HCT116 (cell line): ENCODE measurements at regions not wholly inside any gene's neighbourhood (a gene's known extent, or its start where the extent isn't known, plus 50 kb on each side); places are given as distances from the start of the nearest gene placed in this dataset.

ENCODE experiments used
- ATAC-seq: fragments of 200-7000 bp; cut with Tn5 transposase; 2 replicates; pipeline ENCODE4 v1.9.1; 2020; ENCODE audit warnings: mild to moderate bottlenecking, moderate library complexity
- BruUV-seq: library from RNA; stranded (reverse); fragments of 400-500 nt; replicated peaks from 2 replicates; lab custom pipeline; 2021; lab: Mats Ljungman, UMichigan
- CTCF ChIA-PET: fragments of 300-600 bp; sonication (Branson Sonifier 250); formaldehyde crosslinking; loops from one replicate; lab custom pipeline; 2021; ENCODE audit warnings: antibody characterized with exemption; lab: Charles Lee
- POLR2A ChIA-PET: fragments of 300-600, 350-600 bp; sonication (Branson Sonifier 250); formaldehyde crosslinking; loops from one replicate; lab custom pipeline; 2021; ENCODE audit warnings: antibody characterized with exemption; lab: Charles Lee
- RAD21 ChIA-PET, 2 experiments: fragments of 300-600 bp; sonication (Branson Sonifier 250); formaldehyde crosslinking; loops; one replicate each; lab custom pipeline; 2023; ENCODE audit warnings: low total read pairs in 2 of 2; ENCODE audit not compliant: uncharacterized antibody in 2 of 2, unreplicated experiment in 2 of 2, low non-redundant PET in 1 of 2; lab: Charles Lee
- DNase-seq: peaks from one replicate; pipeline ENCODE4 v3.0.0-alpha.2; 2010; ENCODE audit warnings: low read depth, low spot score
- H2AFZ ChIP-seq: fragments of 200-600 bp; shearing (Covaris generic), sonication (generic); 2 replicates; pipeline ENCODE4 v1.6.1; 2017; ENCODE audit warnings: low read depth, mixed run types, mixed read lengths, antibody characterized with exemption, low read length; ENCODE audit not compliant: poor library complexity, severe bottlenecking
- H3K27ac ChIP-seq: 2 replicates; pipeline ENCODE4 v1.5.1; 2012; ENCODE audit warnings: low read depth, low read length
- H3K27me3 ChIP-seq: fragments of 200-600 bp; sonication (generic); 2 replicates; pipeline ENCODE4 v1.6.1; 2016; ENCODE audit warnings: mixed run types, low read length, mixed read lengths; ENCODE audit not compliant: insufficient read depth
- H3K36me3 ChIP-seq, 2 experiments: fragments of 200-500 bp in 1 of 2; fragments of 200-600 bp in 1 of 2; sonication (Bioruptor generic) in 1 of 2; sonication (generic) in 1 of 2; 2 replicates each; pipeline versions ENCODE4 v1.5.1 to v1.6.1; 2014 to 2016; ENCODE audit warnings: low read length in 2 of 2, inconsistent platforms in 1 of 2, mixed read lengths in 1 of 2, mixed run types in 1 of 2; ENCODE audit not compliant: insufficient read depth in 2 of 2, control insufficient read depth in 1 of 2
- H3K4me1 ChIP-seq, 2 experiments: fragments of 200-600 bp in 1 of 2; sonication (generic) in 1 of 2; 2 replicates each; pipeline versions ENCODE4 v1.5.1 to v1.6.1; 2012 to 2017; ENCODE audit warnings: low read length in 2 of 2, inconsistent platforms in 1 of 2, mild to moderate bottlenecking in 1 of 2, mixed read lengths in 1 of 2, mixed run types in 1 of 2, moderate library complexity in 1 of 2; ENCODE audit not compliant: insufficient read depth in 2 of 2, control insufficient read depth in 1 of 2
- H3K4me2 ChIP-seq: fragments of 200-600 bp; sonication (generic); 2 replicates; pipeline ENCODE4 v1.6.1; 2017; ENCODE audit warnings: mixed run types, low read length, mixed read lengths
- H3K4me3 ChIP-seq, 2 experiments: fragments of 200-600 bp in 1 of 2; sonication (generic) in 1 of 2; replicated peaks in 1 of 2; 2 replicates each; pipeline ENCODE4 v1.5.1; 2011 to 2016; ENCODE audit warnings: low read length in 2 of 2, control low read depth in 1 of 2, low read depth in 1 of 2, mild to moderate bottlenecking in 1 of 2, mixed read lengths in 1 of 2, mixed run types in 1 of 2
- H3K79me2 ChIP-seq: fragments of 200-600 bp; sonication (generic); 2 replicates; pipeline ENCODE4 v1.6.1; 2017; ENCODE audit warnings: mild to moderate bottlenecking, mixed run types, low read length, moderate library complexity, mixed read lengths; ENCODE audit not compliant: insufficient read depth
- H3K9ac ChIP-seq: fragments of 200-600 bp; sonication (generic); 2 replicates; pipeline ENCODE4 v1.6.1; 2016; ENCODE audit warnings: low read length, mixed read lengths
- H3K9me2 ChIP-seq: fragments of 200-600 bp; sonication (generic), shearing (Covaris generic); 2 replicates; pipeline ENCODE4 v1.6.1; 2017; ENCODE audit warnings: mixed run types, mild to moderate bottlenecking, moderate library complexity; ENCODE audit not compliant: insufficient read depth
- H3K9me3 ChIP-seq, 2 experiments: fragments of 200-500 bp in 1 of 2; fragments of 200-600 bp in 1 of 2; sonication (Bioruptor generic) in 1 of 2; sonication (generic) in 1 of 2; 2 replicates each; pipeline ENCODE4 v1.6.1; 2014 to 2017; ENCODE audit warnings: low read length in 2 of 2, mixed read lengths in 2 of 2, inconsistent platforms in 1 of 2, low read depth in 1 of 2, mild to moderate bottlenecking in 1 of 2, mixed run types in 1 of 2, moderate library complexity in 1 of 2; ENCODE audit not compliant: control insufficient read depth in 1 of 2, insufficient read depth in 1 of 2
- H4K20me1 ChIP-seq: fragments of 200-600 bp; sonication (generic), shearing (Covaris generic); 2 replicates; pipeline ENCODE4 v1.6.1; 2017; ENCODE audit warnings: mixed run types, mild to moderate bottlenecking, moderate library complexity; ENCODE audit not compliant: insufficient read depth
- CBX3 ChIP-seq: IDR thresholded peaks from 2 replicates; pipeline ENCODE4 v1.6.1; 2012; ENCODE audit warnings: low read depth
- EGR1 ChIP-seq: IDR thresholded peaks from 2 replicates; pipeline ENCODE4 v1.6.1; 2012; ENCODE audit warnings: low read depth
- ELF1 ChIP-seq: IDR thresholded peaks from 2 replicates; pipeline ENCODE4 v1.6.1; 2012; ENCODE audit warnings: low read depth, borderline replicate concordance
- EZH2 ChIP-seq: fragments of 200-600 bp; sonication (generic); IDR thresholded peaks from 2 replicates; pipeline ENCODE4 v1.6.1; 2017; ENCODE audit warnings: antibody characterized with exemption, mixed run types
- EZH2phosphoT487 ChIP-seq: fragments of 200-600 bp; IDR thresholded peaks from 2 replicates; pipeline ENCODE4 v1.6.1; 2018; ENCODE audit warnings: antibody characterized with exemption, borderline replicate concordance
- FOSL1 ChIP-seq: IDR thresholded peaks from 2 replicates; pipeline ENCODE4 v1.6.1; 2012; ENCODE audit warnings: low read depth
- JUND ChIP-seq: IDR thresholded peaks from 2 replicates; pipeline ENCODE4 v1.6.1; 2012
- POLR2A ChIP-seq: IDR thresholded peaks from 2 replicates; pipeline ENCODE4 v1.7.0; 2011; ENCODE audit warnings: borderline replicate concordance; ENCODE audit not compliant: insufficient read depth, insufficient read length; ENCODE audit errors: extremely low read depth
- POLR2AphosphoS5 ChIP-seq: IDR thresholded peaks from 2 replicates; pipeline ENCODE4 v1.6.1; 2011; ENCODE audit warnings: mild to moderate bottlenecking, low read depth, low read length, moderate library complexity
- SIN3A ChIP-seq: IDR thresholded peaks from 2 replicates; pipeline ENCODE4 v1.6.1; 2012; ENCODE audit warnings: low read depth
- SP1 ChIP-seq: IDR thresholded peaks from 2 replicates; pipeline ENCODE4 v1.6.1; 2012; ENCODE audit warnings: low read depth
- SRF ChIP-seq: IDR thresholded peaks from 2 replicates; pipeline ENCODE4 v1.6.1; 2012; ENCODE audit warnings: low read depth
- TCF7L2 ChIP-seq: IDR thresholded peaks from 2 replicates; pipeline ENCODE4 v1.7.0; 2011; ENCODE audit warnings: borderline replicate concordance, inconsistent platforms; ENCODE audit not compliant: insufficient read depth, insufficient read length; ENCODE audit errors: extremely low read depth
- ZFX ChIP-seq: fragments of 450-650 bp; IDR thresholded peaks from 2 replicates; pipeline ENCODE4 v1.6.1; 2017
- ZNF274 ChIP-seq: fragments of 200-500 bp; sonication (Bioruptor generic); IDR thresholded peaks from 2 replicates; pipeline ENCODE4 v1.6.1; 2014; ENCODE audit warnings: mild to moderate bottlenecking, low read depth, low read length, inconsistent platforms
- intact Hi-C: fragments of 100-400 bp; cut with micrococcal nuclease; formaldehyde crosslinking; loops from 2 replicates; pipeline ENCODE4 v1.10.0; 2022
- TF ChIP-seq, protein P1 (sequence below): IDR thresholded peaks from 2 replicates; pipeline ENCODE4 v1.6.1; 2012
- TF ChIP-seq, protein P2 (sequence below): IDR thresholded peaks from 2 replicates; pipeline ENCODE4 v1.6.1; 2012

GRCh38 chr11:20250644-20251247 is 90.5 kb upstream of the DBX1 start:
- CTCF ChIA-PET = no interaction called here
- Histone ChIP-seq H3K27ac (no peak overlapping the region), H3K4me3 (no peak overlapping the region), H3K27me3 (peaks cover 80% of the 10 kb centered on the region), H3K9ac (no peak overlapping the region), H2AFZ (no peak overlapping the region), H3K9me2 (no peaks in the 10 kb centered on the region), H4K20me1 (no peaks in the 10 kb centered on the region), H3K9me3 (no peaks in the 10 kb centered on the region), H3K4me1 (no peaks in the 10 kb centered on the region), H3K36me3 (no peaks in the 10 kb centered on the region), H3K79me2 (no peaks in the 10 kb centered on the region), H3K4me2 (no peak overlapping the region)
- RAD21 ChIA-PET = no interaction called here
- BruUV-seq = no TSS peak
- intact Hi-C loops = no loop called here
- POLR2A ChIA-PET = no interaction called here
- DNase-seq (no peak), ATAC-seq (no peak)
- TF ChIP-seq EZH2phosphoT487 (no peak), SIN3A (no peak), POLR2AphosphoS5 (no peak), ELF1 (no peak), EGR1 (no peak), JUND (no peak), ZFX (no peak), TCF7L2 (no peak), SP1 (no peak), ZNF274 (no peak), EZH2 (no peak)
- TF ChIP-seq, protein P1, sequence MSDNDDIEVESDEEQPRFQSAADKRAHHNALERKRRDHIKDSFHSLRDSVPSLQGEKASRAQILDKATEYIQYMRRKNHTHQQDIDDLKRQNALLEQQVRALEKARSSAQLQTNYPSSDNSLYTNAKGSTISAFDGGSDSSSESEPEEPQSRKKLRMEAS = no peak

DNA sequence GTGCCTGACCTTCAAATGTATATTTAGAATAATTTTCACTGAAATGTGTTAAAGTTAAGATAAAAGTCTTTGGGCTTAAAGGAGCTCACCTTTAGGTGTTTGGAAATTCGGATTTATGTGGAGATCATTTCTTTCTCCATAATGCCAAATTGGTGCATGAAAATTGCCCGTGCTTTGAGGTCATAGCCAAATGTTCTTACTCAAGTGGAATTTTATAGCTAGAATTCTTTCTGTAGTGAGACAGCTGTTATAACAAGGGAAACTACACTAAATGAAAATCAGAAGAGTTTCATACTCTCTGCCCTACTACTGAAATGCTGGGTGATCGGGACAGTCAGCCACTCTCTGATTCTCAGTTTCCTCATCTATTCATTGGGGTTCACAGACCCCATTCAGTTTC is 89.5 kb upstream of the DBX1 start:
- CTCF ChIA-PET = no interaction called here
- POLR2A ChIA-PET = no interaction called here

More for the DNA sequence above, 89.5 kb upstream of the DBX1 start:
- no peaks in the 10 kb centered on the region for H3K9me3 ChIP-seq
- RAD21 ChIA-PET = no interaction called here
- intact Hi-C loops = loop anchor here (10.0 kb wide), 1 partner anchor 365 kb away; no protein-coding TSS in a partner anchor
- BruUV-seq = no TSS peak
- no peak overlapping the region for H3K9ac ChIP-seq
- H3K4me2 ChIP-seq = no peak overlapping the region
- DNase-seq (no peak), ATAC-seq (no peak)
- no peaks in the 10 kb centered on the region for H4K20me1 ChIP-seq
- no peak overlapping the region for H2AFZ ChIP-seq
- H3K4me3 ChIP-seq = no peak overlapping the region
- no peak overlapping the region for H3K27ac ChIP-seq
- TF ChIP-seq ZFX (no peak), EZH2phosphoT487 (no peak), POLR2A (no peak), CBX3 (no peak), SRF (no peak), ELF1 (no peak), EGR1 (no peak), FOSL1 (no peak), TCF7L2 (no peak)
- TF ChIP-seq, protein P1 = no peak
- TF ChIP-seq, protein P2, sequence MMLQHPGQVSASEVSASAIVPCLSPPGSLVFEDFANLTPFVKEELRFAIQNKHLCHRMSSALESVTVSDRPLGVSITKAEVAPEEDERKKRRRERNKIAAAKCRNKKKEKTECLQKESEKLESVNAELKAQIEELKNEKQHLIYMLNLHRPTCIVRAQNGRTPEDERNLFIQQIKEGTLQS = no peak
- peaks cover 71% of the 10 kb centered on the region for H3K27me3 ChIP-seq
- no peaks in the 10 kb centered on the region for H3K4me1 ChIP-seq
- no peaks in the 10 kb centered on the region for H3K36me3 ChIP-seq
- no peaks in the 10 kb centered on the region for H3K9me2 ChIP-seq
- H3K79me2 ChIP-seq = no peaks in the 10 kb centered on the region
